HepG2 (cell line): ENCODE measurements at regions not wholly inside any gene's neighbourhood (a gene's known extent, or its start where the extent isn't known, plus 50 kb on each side); places are given as distances from the start of the nearest gene placed in this dataset.

Source experiments
- ATAC-seq: fragments of 200-7000 bp; cut with Tn5 transposase; 3 replicates; pipeline ENCODE4 v1.9.1; 2020; ENCODE audit warnings: mild to moderate bottlenecking, moderate library complexity
- BruUV-seq: library from RNA; stranded (reverse); fragments of 400-500 nt; replicated peaks from 2 replicates; lab custom pipeline; 2021; lab: Mats Ljungman, UMichigan
- CTCF ChIA-PET: fragments of 300-600 bp; formaldehyde crosslinking; extraction: SDS; loops from one replicate; lab custom pipeline; 2021; ENCODE audit warnings: low total read pairs, inconsistent platforms, low intra/inter-chr PET ratio; lab: Yijun Ruan, JAX
- POLR2A ChIA-PET: fragments of 350-600 bp; sonication (Branson Sonifier 250); formaldehyde crosslinking; loops from one replicate; lab custom pipeline; 2020; ENCODE audit warnings: antibody characterized with exemption, inconsistent platforms; lab: Yijun Ruan, JAX
- DNase-seq: peaks from one replicate; pipeline ENCODE4 v3.0.0-alpha.2; 2015; ENCODE audit warnings: low spot score
- FAIRE-seq: peaks from 3 replicates; lab custom pipeline; 2011; peaks lifted over from hg19 to GRCh38; lab: Jason Lieb, UNC
- H2AFZ ChIP-seq: one replicate; pipeline ENCODE4 v1.6.1; 2011; ENCODE audit warnings: low read length, inconsistent platforms
- H3K27ac ChIP-seq: fragments of 300-600 bp; 3 replicates; pipeline ENCODE4 v1.8.0; 2011; ENCODE audit warnings: mixed run types, mild to moderate bottlenecking, mixed read lengths, low read length, inconsistent platforms; ENCODE audit not compliant: insufficient read depth; ENCODE audit errors: extremely low read length
- H3K27me3 ChIP-seq, 2 experiments: fragments of 200-600 bp in 1 of 2; 2 replicates in 1 of 2; 3 replicates in 1 of 2; pipeline versions ENCODE4 v1.6.0 to v1.8.0; 2011; ENCODE audit warnings: low read length in 2 of 2, mild to moderate bottlenecking in 2 of 2, moderate library complexity in 2 of 2, inconsistent platforms in 1 of 2; ENCODE audit not compliant: insufficient read depth in 2 of 2, control insufficient read depth in 1 of 2
- H3K36me3 ChIP-seq, 2 experiments: fragments of 200-600 bp in 1 of 2; replicated peaks in 1 of 2; 2 replicates in 1 of 2; 3 replicates in 1 of 2; pipeline versions ENCODE4 v1.5.1 to v1.8.0; 2011; ENCODE audit warnings: low read length in 2 of 2, inconsistent platforms in 1 of 2; ENCODE audit not compliant: insufficient read depth in 2 of 2, control insufficient read depth in 1 of 2
- H3K4me1 ChIP-seq: 2 replicates; pipeline ENCODE4 v1.5.1; 2012; ENCODE audit warnings: low read length, inconsistent platforms; ENCODE audit not compliant: insufficient read depth
- H3K4me2 ChIP-seq: 2 replicates; pipeline ENCODE4 v1.6.0; 2011; ENCODE audit warnings: low read depth, low read length, inconsistent platforms
- H3K4me3 ChIP-seq, 3 experiments: fragments of 200-600 bp in 1 of 3; sonication (generic), shearing (Covaris generic) in 1 of 3; replicated peaks in 1 of 3; 2 replicates each; pipeline ENCODE4 v1.5.1; 2011 to 2016; ENCODE audit warnings: low read length in 3 of 3, inconsistent platforms in 2 of 3, low read depth in 2 of 3, mild to moderate bottlenecking in 2 of 3, control low read depth in 1 of 3, mixed read lengths in 1 of 3; ENCODE audit not compliant: insufficient read depth in 1 of 3
- H3K79me2 ChIP-seq: one replicate; pipeline ENCODE4 v1.6.1; 2011; ENCODE audit warnings: low read length, inconsistent platforms; ENCODE audit not compliant: insufficient read depth
- H3K9ac ChIP-seq: 2 replicates; pipeline ENCODE4 v1.6.0; 2011; ENCODE audit warnings: mild to moderate bottlenecking, low read depth, low read length, inconsistent platforms; ENCODE audit not compliant: insufficient read depth
- H3K9me3 ChIP-seq: 2 replicates; pipeline ENCODE4 v1.5.1; 2012; ENCODE audit warnings: mild to moderate bottlenecking, low read length
- H4K20me1 ChIP-seq: 2 replicates; pipeline ENCODE4 v1.6.0; 2011; ENCODE audit warnings: inconsistent platforms, mild to moderate bottlenecking, low read length, moderate library complexity; ENCODE audit not compliant: insufficient read depth
- ATF7 ChIP-seq, 2 experiments: fragments of 450-650 bp in 1 of 2; sonication (generic) in 1 of 2; formaldehyde crosslinking in 1 of 2; IDR thresholded peaks; 2 replicates each; pipeline versions ENCODE4 v1.4.0 to v1.6.1; 2016 to 2020; ENCODE audit warnings: antibody characterized with exemption in 1 of 2, mild to moderate bottlenecking in 1 of 2, missing genetic modification reagents in 1 of 2
- ELF1 ChIP-seq: sonication (generic); formaldehyde crosslinking; IDR thresholded peaks from 2 replicates; pipeline ENCODE4 v1.4.0; 2020; ENCODE audit warnings: missing genetic modification reagents
- ERF ChIP-seq: IDR thresholded peaks from 2 replicates; pipeline ENCODE4 v1.6.1; 2018; ENCODE audit warnings: missing biosample characterization, missing genetic modification reagents
- GATAD1 ChIP-seq: IDR thresholded peaks from 2 replicates; pipeline ENCODE4 v1.6.1; 2016; ENCODE audit warnings: missing genetic modification reagents, missing compliant biosample characterization
- MIER3 ChIP-seq: IDR thresholded peaks from 2 replicates; pipeline ENCODE4 v1.6.1; 2016; ENCODE audit warnings: missing compliant biosample characterization, borderline replicate concordance
- NR2F1 ChIP-seq, 2 experiments: fragments of 450-650 bp in 1 of 2; formaldehyde crosslinking in 1 of 2; IDR thresholded peaks; 2 replicates each; pipeline versions ENCODE4 v1.5.0 to v1.6.1; 2016 to 2020; ENCODE audit warnings: mild to moderate bottlenecking in 1 of 2, missing compliant biosample characterization in 1 of 2, missing genetic modification reagents in 1 of 2, moderate library complexity in 1 of 2
- PAWR ChIP-seq: sonication (generic); formaldehyde crosslinking; IDR thresholded peaks from 2 replicates; pipeline ENCODE4 v1.4.0; 2020; ENCODE audit warnings: missing genetic modification reagents, mild to moderate bottlenecking, borderline replicate concordance
- PLSCR1 ChIP-seq: sonication (generic); formaldehyde crosslinking; IDR thresholded peaks from 2 replicates; pipeline ENCODE4 v1.5.0; 2020; ENCODE audit warnings: missing genetic modification reagents, mild to moderate bottlenecking, borderline replicate concordance
- POGZ ChIP-seq: sonication (generic); formaldehyde crosslinking; IDR thresholded peaks from 2 replicates; pipeline ENCODE4 v1.4.0; 2020; ENCODE audit warnings: mild to moderate bottlenecking, missing genetic modification reagents
- SOX13 ChIP-seq, 3 experiments: fragments of 450-650 bp in 1 of 3; sonication (generic) in 1 of 3; formaldehyde crosslinking in 1 of 3; IDR thresholded peaks in 2 of 3; conservative IDR thresholded peaks in 1 of 3; 2 replicates each; pipeline versions ENCODE4 v1.5.0 to v1.6.1; 2016 to 2020; ENCODE audit warnings: antibody characterized with exemption in 1 of 3, mild to moderate bottlenecking in 1 of 3, missing compliant biosample characterization in 1 of 3, missing genetic modification reagents in 1 of 3, moderate library complexity in 1 of 3
- SOX5 ChIP-seq: IDR thresholded peaks from 2 replicates; pipeline ENCODE4 v1.6.1; 2016; ENCODE audit warnings: borderline replicate concordance
- ZBTB34 ChIP-seq: sonication (generic); formaldehyde crosslinking; IDR thresholded peaks from 2 replicates; pipeline ENCODE4 v1.8.0; 2022; ENCODE audit warnings: mild to moderate bottlenecking, missing genetic modification reagents
- ZFY ChIP-seq: sonication (generic); formaldehyde crosslinking; IDR thresholded peaks from 2 replicates; pipeline ENCODE4 v1.4.0; 2020; ENCODE audit warnings: missing genetic modification reagents
- ZNF18 ChIP-seq: sonication (generic); formaldehyde crosslinking; IDR thresholded peaks from 2 replicates; pipeline ENCODE4 v1.8.0; 2022; ENCODE audit warnings: mild to moderate bottlenecking, missing genetic modification reagents; ENCODE audit not compliant: insufficient replicate concordance
- ZNF652 ChIP-seq: IDR thresholded peaks from 2 replicates; pipeline ENCODE4 v1.6.1; 2016; ENCODE audit warnings: low read depth, borderline replicate concordance
- ZNF768 ChIP-seq: sonication (generic); formaldehyde crosslinking; IDR thresholded peaks from 2 replicates; pipeline ENCODE4 v1.4.0; 2020; ENCODE audit warnings: missing genetic modification reagents
- ZNF777 ChIP-seq: sonication (generic); formaldehyde crosslinking; IDR thresholded peaks from 2 replicates; pipeline ENCODE4 v1.4.0; 2020; ENCODE audit warnings: missing genetic modification reagents
- WGBS: methylation state at CpG from one replicate; pipeline ENCODE4 v1.1.6; 2017; ENCODE audit warnings: low lambda C conversion rate; 5-methylcytosine and 5-hydroxymethylcytosine counted together
- in situ Hi-C: cut with HindIII; loops from 2 replicates; pipeline ENCODE4 v1.10.0; 2017; ENCODE audit warnings: low pct_unique_long_range_greater_than_20kb; ENCODE audit not compliant: extremely low pct_ligation_motif_present
- intact Hi-C: fragments of 100-400 bp; cut with micrococcal nuclease; formaldehyde crosslinking; loops from one replicate; pipeline ENCODE4 v1.10.0; 2022; ENCODE audit not compliant: unreplicated experiment

- H3K4me1 ChIP-seq = peaks cover 23% of the 10 kb centered on the region
- no peaks in the 10 kb centered on the region for H3K36me3 ChIP-seq
- H3K4me3 ChIP-seq = no peak overlapping the region
- no peak overlapping the region for H2AFZ ChIP-seq
- in situ Hi-C loops (no loop called here), intact Hi-C loops (loop anchor here (1.0 to 5.0 kb wide), 3 partner anchors 16 to 70 kb away; no protein-coding TSS in a partner anchor)
- DNase-seq (peak; percentile 88), FAIRE-seq (peak; percentile 12), ATAC-seq (peak; percentile 96)
- no TSS peak for BruUV-seq
- 0 out of 2 replicates have a peak, but pooled peaks cover 2% of the 10 kb centered on the region for H3K9me3 ChIP-seq
- no peaks in the 10 kb centered on the region for H4K20me1 ChIP-seq
- ChIA-PET CTCF (no interaction called here), POLR2A (interaction anchor here (1.1 to 1.9 kb wide), 3 partner anchors 16 to 46 kb away, joined by 5 to 11 read pairs (median 10); no protein-coding TSS in a partner anchor)
- H3K27me3 ChIP-seq = no peaks in the 10 kb centered on the region
- H3K4me2 ChIP-seq = no peak overlapping the region
- peak overlapping the region; percentile 52 for H3K27ac ChIP-seq
- WGBS = 79% methylated on average over 2 of the region's 2 CpGs
- no peaks in the 10 kb centered on the region for H3K79me2 ChIP-seq
- H3K9ac ChIP-seq = peak overlapping the region; percentile 30; the same call in 1 of the 2 replicates
- no peak for TF ChIP-seq PLSCR1
- peak; percentile 30; the same call in 1 of the 2 replicates for TF ChIP-seq GATAD1 (CRISPR knock-in tag)
- no peak for TF ChIP-seq ZNF768 (CRISPR knock-in tag)
- peak; percentile 66; the same call in 1 of the 2 replicates for TF ChIP-seq MIER3 (CRISPR knock-in tag)
- TF ChIP-seq NR2F1 (CRISPR knock-in tag; IDR thresholded peaks at IDR 0.05) = no peak; a peak in 1 of 4 replicates
- no peak for TF ChIP-seq ZNF18
- 0 out of 2 replicates have a peak, but pooled peaks have one; percentile 47 for TF ChIP-seq ERF (CRISPR knock-in tag)
- no peak for TF ChIP-seq SOX13 (IDR thresholded peaks at IDR 0.05)
- peak in 1 of 2 experiments; percentile 78; a peak in 1 of 4 replicates for TF ChIP-seq SOX13 (CRISPR knock-in tag; conservative IDR thresholded peaks at IDR 0.05 in 1 of 2, IDR thresholded peaks at IDR 0.05 in 1 of 2)
- peak; percentile 80 for TF ChIP-seq SOX5 (CRISPR knock-in tag)
- TF ChIP-seq ELF1 (CRISPR knock-in tag) = no peak
- TF ChIP-seq ZNF652 = peak; percentile 37; the same call in 1 of the 2 replicates
- TF ChIP-seq ZFY (CRISPR knock-in tag) = no peak
- peak; percentile 3; the same call in 1 of the 2 replicates for TF ChIP-seq ATF7 (IDR thresholded peaks at IDR 0.05)
- TF ChIP-seq ATF7 (CRISPR knock-in tag; IDR thresholded peaks at IDR 0.05) = no peak
- TF ChIP-seq PAWR (CRISPR knock-in tag) = no peak
- peak; percentile 92 for TF ChIP-seq POGZ (CRISPR knock-in tag)
- TF ChIP-seq ZNF777 (CRISPR knock-in tag) = no peak
- TF ChIP-seq ZBTB34 (CRISPR knock-in tag) = no peak
Measured at GRCh38 chr2:145777297-145777696, 1257.4 kb upstream of the ZEB2 start.
